H9 (cell line): ENCODE measurements at regions not wholly inside any gene's neighbourhood (a gene's known extent, or its start where the extent isn't known, plus 50 kb on each side); places are given as distances from the start of the nearest gene placed in this dataset.

Source experiments
- DNase-seq: peaks from one replicate; pipeline ENCODE4 v3.0.0-alpha.2; 2017
- H2AFZ ChIP-seq: one replicate; pipeline ENCODE4 v1.6.1; 2013; ENCODE audit warnings: mild to moderate bottlenecking, low read length, control low read depth, moderate library complexity
- H2AK5ac ChIP-seq: 2 replicates; pipeline ENCODE4 v1.6.1; 2013; ENCODE audit warnings: low read length, control low read depth, mixed read lengths; ENCODE audit not compliant: insufficient read length
- H2BK120ac ChIP-seq: one replicate; pipeline ENCODE4 v1.6.1; 2013; ENCODE audit warnings: low read depth, mild to moderate bottlenecking, low read length, control low read depth, inconsistent platforms; ENCODE audit not compliant: poor library complexity, severe bottlenecking
- H2BK12ac ChIP-seq: 2 replicates; pipeline ENCODE4 v1.6.1; 2013; ENCODE audit warnings: low read length, control low read depth, mixed read lengths, low read depth; ENCODE audit not compliant: insufficient read length
- H2BK15ac ChIP-seq: 2 replicates; pipeline ENCODE4 v1.6.1; 2013; ENCODE audit warnings: low read depth, low read length, control low read depth
- H2BK20ac ChIP-seq: one replicate; pipeline ENCODE4 v1.6.1; 2013; ENCODE audit warnings: low read depth, mild to moderate bottlenecking, low read length, control low read depth, inconsistent platforms; ENCODE audit not compliant: poor library complexity, severe bottlenecking
- H2BK5ac ChIP-seq: 2 replicates; pipeline ENCODE4 v1.6.1; 2013; ENCODE audit warnings: low read length, control low read depth, mixed read lengths; ENCODE audit not compliant: insufficient read length
- H3K14ac ChIP-seq: 2 replicates; pipeline ENCODE4 v1.6.1; 2013; ENCODE audit warnings: low read length, control low read depth; ENCODE audit not compliant: insufficient read depth
- H3K18ac ChIP-seq: 2 replicates; pipeline ENCODE4 v1.6.1; 2013; ENCODE audit warnings: low read depth, mild to moderate bottlenecking, mixed read lengths, low read length, control low read depth; ENCODE audit not compliant: insufficient read length
- H3K23ac ChIP-seq: 2 replicates; pipeline ENCODE4 v1.6.1; 2013; ENCODE audit warnings: low read length, control low read depth, mixed read lengths, low read depth; ENCODE audit not compliant: insufficient read length
- H3K23me2 ChIP-seq: 2 replicates; pipeline ENCODE4 v1.6.1; 2013; ENCODE audit warnings: low read depth, mild to moderate bottlenecking, mixed read lengths, low read length, control low read depth; ENCODE audit not compliant: insufficient read length, poor library complexity, severe bottlenecking
- H3K27ac ChIP-seq: 2 replicates; pipeline ENCODE4 v1.5.1; 2013; ENCODE audit warnings: low read length, control low read depth, mixed read lengths, low read depth; ENCODE audit not compliant: insufficient read length
- H3K27me3 ChIP-seq: 2 replicates; pipeline ENCODE4 v1.6.1; 2013; ENCODE audit warnings: low read length, control low read depth, inconsistent platforms; ENCODE audit not compliant: insufficient read depth
- H3K4ac ChIP-seq: 2 replicates; pipeline ENCODE4 v1.6.1; 2013; ENCODE audit warnings: low read depth, mild to moderate bottlenecking, control low read depth, inconsistent platforms, low read length, moderate library complexity
- H3K4me1 ChIP-seq: 2 replicates; pipeline ENCODE4 v1.6.1; 2013; ENCODE audit warnings: low read length, control low read depth, inconsistent platforms; ENCODE audit not compliant: insufficient read depth
- H3K4me2 ChIP-seq: 2 replicates; pipeline ENCODE4 v1.6.1; 2013; ENCODE audit warnings: low read length, control low read depth, mixed read lengths; ENCODE audit not compliant: insufficient read length, insufficient read depth
- H3K56ac ChIP-seq: 2 replicates; pipeline ENCODE4 v1.6.1; 2013; ENCODE audit warnings: low read depth, mild to moderate bottlenecking, mixed read lengths, low read length, control low read depth; ENCODE audit not compliant: insufficient read length
- H3K79me1 ChIP-seq: 2 replicates; pipeline ENCODE4 v1.6.1; 2013; ENCODE audit warnings: low read depth, mild to moderate bottlenecking, moderate library complexity, low read length, control low read depth, inconsistent platforms; ENCODE audit not compliant: insufficient read depth, poor library complexity, severe bottlenecking
- H3K79me2 ChIP-seq: 2 replicates; pipeline ENCODE4 v1.6.1; 2013; ENCODE audit warnings: low read length, control low read depth, inconsistent platforms; ENCODE audit not compliant: insufficient read depth
- H3K9ac ChIP-seq: 2 replicates; pipeline ENCODE4 v1.6.1; 2013; ENCODE audit warnings: low read length, control low read depth, mixed read lengths; ENCODE audit not compliant: insufficient read length; ENCODE audit errors: extremely low read depth
- H3K9me3 ChIP-seq: one replicate; pipeline ENCODE4 v1.6.1; 2013; ENCODE audit warnings: low read depth, low read length, inconsistent platforms; ENCODE audit not compliant: control insufficient read depth
- H3T11ph ChIP-seq: one replicate; pipeline ENCODE4 v1.6.1; 2013; ENCODE audit warnings: mild to moderate bottlenecking, low read length, control low read depth, inconsistent platforms
- H4K20me1 ChIP-seq: one replicate; pipeline ENCODE4 v1.6.1; 2013; ENCODE audit not compliant: control insufficient read depth, insufficient read length, insufficient read depth
- H4K5ac ChIP-seq: 2 replicates; pipeline ENCODE4 v1.6.1; 2013; ENCODE audit warnings: low read depth, mild to moderate bottlenecking, mixed read lengths, low read length, control low read depth; ENCODE audit not compliant: insufficient read length
- H4K8ac ChIP-seq: replicated peaks from 2 replicates; pipeline ENCODE4 v1.6.1; 2013; ENCODE audit warnings: low read length, control low read depth, mixed read lengths, low read depth; ENCODE audit not compliant: insufficient read length
- H4K91ac ChIP-seq: 2 replicates; pipeline ENCODE4 v1.6.1; 2013; ENCODE audit warnings: low read depth, mild to moderate bottlenecking, moderate library complexity, mixed read lengths, low read length, control low read depth; ENCODE audit not compliant: insufficient read length
- H3K27ac Mint-ChIP-seq, 3 experiments: 2 replicates in 2 of 3; 3 replicates in 1 of 3; pipeline ENCODE4 v1.8.0; 2020 to 2021; ENCODE audit warnings: mixed read lengths in 3 of 3, mild to moderate bottlenecking in 1 of 3, moderate library complexity in 1 of 3
- H3K27me3 Mint-ChIP-seq: 2 replicates; pipeline ENCODE4 v1.8.0; 2021; ENCODE audit warnings: low read depth, mild to moderate bottlenecking, moderate library complexity, mixed read lengths
- H3K36me3 Mint-ChIP-seq, 3 experiments: 2 replicates in 2 of 3; 3 replicates in 1 of 3; pipeline ENCODE4 v1.8.0; 2020 to 2021; ENCODE audit warnings: low read depth in 3 of 3, mixed read lengths in 3 of 3; ENCODE audit not compliant: insufficient read depth in 1 of 3
- H3K4me1 Mint-ChIP-seq, 2 experiments: 2 replicates each; pipeline ENCODE4 v1.8.0; 2020; ENCODE audit warnings: mixed read lengths in 2 of 2
- H3K4me3 Mint-ChIP-seq, 2 experiments: 2 replicates in 1 of 2; 3 replicates in 1 of 2; pipeline ENCODE4 v1.8.0; 2020 to 2021; ENCODE audit warnings: mild to moderate bottlenecking in 2 of 2, mixed read lengths in 2 of 2, moderate library complexity in 1 of 2
- H3K9me3 Mint-ChIP-seq, 2 experiments: 2 replicates in 1 of 2; 3 replicates in 1 of 2; pipeline ENCODE4 v1.8.0; 2020; ENCODE audit warnings: mild to moderate bottlenecking in 2 of 2, mixed read lengths in 2 of 2, moderate library complexity in 1 of 2
- CTCF ChIP-seq: fragments of 200-600 bp; sonication (generic); conservative IDR thresholded peaks from 3 replicates; pipeline ENCODE4 v1.8.0; 2021; ENCODE audit warnings: antibody characterized with exemption, mild to moderate bottlenecking
- WGBS: extraction: QIAGEN DNeasy Blood & Tissue Kit; methylation state at CpG from one replicate; pipeline ENCODE4 v1.1.7; 2013; ENCODE audit warnings: missing lambda C conversion rate, low lambda C conversion rate, mixed read lengths; ENCODE audit not compliant: insufficient read length; ENCODE audit errors: extremely low coverage; 5-methylcytosine and 5-hydroxymethylcytosine counted together

GRCh38 chr5:176712546-176713304, 65.4 kb downstream of the TSPAN17 start:
- Mint-ChIP-seq H3K9me3 (peaks cover 15 to 18% of the 10 kb centered on the region in 2 experiments), H3K4me1 (peaks cover 25 to 32% of the 10 kb centered on the region in 2 experiments), H3K4me3 (peak overlapping the region; percentile 2 to 16; a peak in 2 of 5 replicates), H3K27ac (peak overlapping the region in 2 of 3 experiments; percentile 4 to 75; a peak in 2 of 7 replicates), H3K27me3 (peaks cover 19% of the 10 kb centered on the region), H3K36me3 (peaks cover 4 to 9% (median 8%) of the 10 kb centered on the region in 3 experiments; a peak in 5 of 7 replicates)
- Histone ChIP-seq H3K9ac (no peak overlapping the region), H4K8ac (no peak overlapping the region), H3K4me1 (peaks cover 5% of the 10 kb centered on the region; the same call in 1 of the 2 replicates), H3K79me1 (no peaks in the 10 kb centered on the region), H3K18ac (no peak overlapping the region), H4K20me1 (no peaks in the 10 kb centered on the region), H4K91ac (no peak overlapping the region), H3K79me2 (no peaks in the 10 kb centered on the region), H3K56ac (no peak overlapping the region), H4K5ac (no peak overlapping the region), H2BK20ac (no peak overlapping the region), H3K4ac (no peak overlapping the region), H3K4me2 (no peak overlapping the region), H2AK5ac (no peak overlapping the region), H3K14ac (no peak overlapping the region), H2BK12ac (no peak overlapping the region), H2AFZ (no peak overlapping the region), H3T11ph (no peak overlapping the region), H2BK15ac (no peak overlapping the region), H3K27me3 (no peaks in the 10 kb centered on the region), H3K23me2 (no peaks in the 10 kb centered on the region), H2BK120ac (no peak overlapping the region), H3K23ac (no peak overlapping the region), H3K27ac (no peak overlapping the region), H2BK5ac (no peak overlapping the region), H3K9me3 (no peaks in the 10 kb centered on the region)
- TF ChIP-seq CTCF, result no peak
- no peak for DNase-seq
- WGBS, result no CpG with 5 or more reads among the region's 17 CpGs
